GM10266 (cell line): ENCODE measurements at regions not wholly inside any gene's neighbourhood (a gene's known extent, or its start where the extent isn't known, plus 50 kb on each side); places are given as distances from the start of the nearest gene placed in this dataset.

ENCODE experiments used
- DNase-seq: peaks from one replicate; pipeline ENCODE4 v3.0.0; 2012; ENCODE audit errors: extremely low spot score
- CTCF ChIP-seq: IDR thresholded peaks from 2 replicates; pipeline ENCODE4 v1.5.1; 2012; ENCODE audit warnings: mild to moderate bottlenecking, low read depth; ENCODE audit not compliant: control insufficient read depth, insufficient read depth; ENCODE audit errors: missing control alignments

- TF ChIP-seq CTCF, result no peak
These were observed 58.4 kb downstream of the HMHB1 start for GRCh38 chr5:143870362-143870761.

GRCh38 chr5:143870871-143871632 lies 59.1 kb downstream of the HMHB1 start:
- DNase-seq, result no peak
- no peak for TF ChIP-seq CTCF

More at GRCh38 chr5:143870362-143870761, 58.4 kb downstream of the HMHB1 start:
- DNase-seq, result no peak

GRCh38 chr5:143871672-143872071 lies 59.7 kb downstream of the HMHB1 start:
- TF ChIP-seq CTCF, result no peak
- DNase-seq, result no peak

- TF ChIP-seq CTCF, result no peak
- DNase-seq, result no peak
These were observed 62.4 kb downstream of the HMHB1 start for GRCh38 chr5:143874312-143874711.

GRCh38 chr5:143877196-143877595 lies 65.2 kb downstream of the HMHB1 start:
- DNase-seq, result no peak
- no peak for TF ChIP-seq CTCF

- no peak for TF ChIP-seq CTCF
- no peak for DNase-seq
These were observed 66.5 kb downstream of the HMHB1 start for GRCh38 chr5:143878430-143878829.

GRCh38 chr5:143879646-143880045 lies 67.7 kb downstream of the HMHB1 start:
- no peak for TF ChIP-seq CTCF
- DNase-seq, result no peak
